G401 (cell line): ENCODE measurements at regions not wholly inside any gene's neighbourhood (a gene's known extent, or its start where the extent isn't known, plus 50 kb on each side); places are given as distances from the start of the nearest gene placed in this dataset.
"Not testable (repeated sequence)": the region's sequence is repeated elsewhere in the genome, so short reads cannot be mapped to it uniquely, and the experiment has no call there.

ENCODE experiments used
- DNase-seq: peaks from one replicate; pipeline ENCODE4 v3.0.0-alpha.2; 2015; ENCODE audit warnings: low spot score
- in situ Hi-C: cut with HindIII; loops from 2 replicates; pipeline ENCODE4 v1.10.0; 2016; ENCODE audit warnings: low sequenced_read_pairs, mixed read lengths

- in situ Hi-C loops: no loop called here
Observed at GRCh38 chr2:7094231-7094741, 177.1 kb downstream of the RNF144A start.

GRCh38 chr2:7096726-7097352, 179.6 kb downstream of the RNF144A start:
- DNase-seq: no peak
- in situ Hi-C loops: no loop called here

More at GRCh38 chr2:7094231-7094741, 177.1 kb downstream of the RNF144A start:
- DNase-seq: peak; percentile 26

DNA sequence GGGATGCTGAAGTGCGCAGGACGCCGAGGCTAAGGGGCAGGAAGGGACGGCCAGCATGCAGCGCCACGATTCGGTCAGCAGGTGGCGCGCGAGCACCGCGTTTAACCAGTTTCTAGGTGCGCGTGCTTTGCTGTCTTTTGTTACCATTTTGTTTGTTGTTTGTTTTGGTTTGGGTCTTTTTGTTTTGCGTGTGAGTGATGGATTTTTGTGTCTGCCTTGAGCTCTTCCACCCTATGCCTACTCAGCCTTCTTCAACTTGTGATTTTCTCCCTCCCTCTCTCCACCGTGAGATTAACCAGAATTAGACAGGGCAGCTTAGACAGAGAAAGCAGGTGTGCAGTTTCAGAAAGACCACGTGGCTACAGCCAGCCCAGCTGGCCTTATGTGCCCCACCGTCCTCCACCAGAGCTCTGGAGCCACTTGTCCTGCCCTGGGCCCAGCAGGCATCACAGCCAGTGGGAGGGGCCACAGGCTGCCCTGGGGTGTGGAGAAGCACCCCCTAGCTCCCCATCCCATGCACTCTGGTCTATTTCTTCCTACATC, 180.2 kb downstream of the RNF144A start:
- in situ Hi-C loops: no loop called here
- DNase-seq: peak; percentile 82

- in situ Hi-C loops: no loop called here
- DNase-seq: no peak
Observed at GRCh38 chr2:7098816-7099215, 181.6 kb downstream of the RNF144A start.

GRCh38 chr2:7099687-7100086, 182.5 kb downstream of the RNF144A start:
- DNase-seq, in situ Hi-C loops: not testable (repeated sequence)

GRCh38 chr2:7102826-7103225, 185.6 kb downstream of the RNF144A start:
- no peak for DNase-seq
- in situ Hi-C loops: no loop called here

GRCh38 chr2:7108792-7109532, 191.8 kb downstream of the RNF144A start:
- DNase-seq: no peak
- in situ Hi-C loops: no loop called here

DNA sequence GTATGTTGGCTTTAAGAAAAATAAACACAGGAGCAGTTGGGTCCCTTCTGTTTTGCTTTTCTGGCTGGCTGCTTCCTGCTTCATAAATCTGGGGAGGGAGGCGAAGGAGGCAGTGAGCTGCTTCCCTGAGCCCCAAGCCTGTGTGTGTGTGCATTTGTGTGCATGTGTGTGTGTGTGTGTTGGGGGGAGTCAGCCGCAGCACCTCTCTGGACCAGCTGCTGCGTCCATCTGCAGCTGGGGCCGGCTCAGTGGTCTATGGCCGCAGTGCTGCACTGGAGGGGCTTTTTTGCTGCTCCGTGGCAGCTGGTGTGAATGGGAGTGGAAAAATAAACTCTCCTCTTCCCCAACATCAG, 192.3 kb downstream of the RNF144A start:
- no peak for DNase-seq
- in situ Hi-C loops: no loop called here

DNA sequence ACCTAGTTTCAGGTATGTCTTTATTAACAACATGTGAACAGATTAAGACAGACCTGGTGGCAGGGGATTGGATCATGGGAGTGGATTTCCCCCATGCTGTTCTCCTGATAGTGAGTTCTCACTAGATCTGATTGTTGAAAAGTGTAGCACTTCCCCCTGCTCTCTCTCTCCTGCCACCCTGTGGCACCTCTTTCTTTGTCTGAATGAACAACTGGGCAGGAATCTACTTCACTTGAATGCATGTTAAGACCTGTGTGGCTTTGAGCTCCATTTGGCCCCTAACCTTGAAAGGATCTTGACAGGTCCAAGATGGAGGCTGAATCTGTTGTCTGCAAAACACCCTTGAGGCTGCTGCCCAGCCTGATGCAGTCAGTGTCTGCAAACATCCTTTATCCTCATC, 194.4 kb downstream of the RNF144A start:
- DNase-seq: no peak
- in situ Hi-C loops: no loop called here

- in situ Hi-C loops: no loop called here
Observed at GRCh38 chr2:7115364-7115763, 198.2 kb downstream of the RNF144A start.

DNA sequence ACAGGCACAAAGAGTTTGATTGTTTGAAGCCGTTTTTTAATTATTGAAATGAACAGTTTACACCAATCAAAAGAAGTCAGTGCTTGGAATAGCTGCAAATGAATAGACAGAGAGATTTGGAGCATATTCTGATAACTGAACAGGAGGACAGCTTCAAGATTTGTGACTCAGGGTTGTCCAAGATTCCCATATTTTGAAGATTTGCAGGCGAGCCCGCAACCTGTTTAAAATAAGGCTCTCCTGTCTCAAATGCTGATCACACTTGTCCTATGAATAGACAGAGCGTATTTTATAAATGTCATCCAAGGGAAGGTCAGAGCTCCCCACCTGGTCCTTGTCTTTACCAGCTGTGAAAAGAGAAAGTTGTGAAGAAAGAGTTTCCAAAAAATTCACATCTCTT, 198.7 kb downstream of the RNF144A start:
- in situ Hi-C loops: no loop called here
- DNase-seq: no peak

More at GRCh38 chr2:7115364-7115763, 198.2 kb downstream of the RNF144A start:
- DNase-seq: no peak

- in situ Hi-C loops: no loop called here
- peak; percentile 74 for DNase-seq
Observed at GRCh38 chr2:7116511-7116910, 199.3 kb downstream of the RNF144A start.

GRCh38 chr2:7117076-7117475, 199.9 kb downstream of the RNF144A start:
- peak; percentile 36 for DNase-seq
- in situ Hi-C loops: no loop called here

- DNase-seq: peak; percentile 54
Observed at GRCh38 chr2:7118606-7119131, 201.5 kb downstream of the RNF144A start.

DNA sequence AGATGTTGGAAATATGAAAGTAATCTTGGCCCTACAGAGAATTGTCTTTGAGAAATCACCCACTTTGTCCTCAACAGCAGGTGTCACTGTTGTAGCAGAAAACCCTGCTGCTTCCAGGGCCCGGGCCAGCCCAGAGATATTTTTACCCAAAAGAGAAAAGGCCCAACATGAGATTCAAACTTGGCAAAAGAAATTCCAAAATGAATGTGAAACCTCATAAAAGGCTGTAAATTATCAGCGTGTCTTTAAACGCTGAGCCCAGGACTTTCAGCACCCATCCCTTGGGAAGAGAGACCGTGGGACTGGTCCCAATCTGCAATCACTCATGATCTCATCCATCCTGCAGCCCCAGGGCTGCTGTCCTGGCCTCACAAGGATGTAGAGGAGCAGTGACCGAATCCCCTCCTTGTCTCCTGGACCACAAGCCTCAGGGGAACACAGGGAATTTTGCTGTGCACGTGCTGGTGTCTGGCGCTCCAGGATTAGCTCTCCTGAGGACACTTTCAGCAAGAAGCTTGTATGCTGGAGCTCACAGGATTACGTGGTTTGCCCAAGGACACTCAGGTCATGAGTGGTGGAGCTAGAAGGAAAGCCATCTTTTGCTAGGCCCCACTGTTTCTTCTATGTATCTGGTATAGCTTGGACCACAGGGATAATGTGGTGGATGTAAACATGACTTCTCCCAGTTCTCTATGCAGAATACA, 202.1 kb downstream of the RNF144A start:
- peak; percentile 75 for DNase-seq
- in situ Hi-C loops: no loop called here

More at GRCh38 chr2:7118606-7119131, 201.5 kb downstream of the RNF144A start:
- in situ Hi-C loops: no loop called here

GRCh38 chr2:7121851-7122250, 204.6 kb downstream of the RNF144A start:
- in situ Hi-C loops: no loop called here
- DNase-seq: no peak

DNA sequence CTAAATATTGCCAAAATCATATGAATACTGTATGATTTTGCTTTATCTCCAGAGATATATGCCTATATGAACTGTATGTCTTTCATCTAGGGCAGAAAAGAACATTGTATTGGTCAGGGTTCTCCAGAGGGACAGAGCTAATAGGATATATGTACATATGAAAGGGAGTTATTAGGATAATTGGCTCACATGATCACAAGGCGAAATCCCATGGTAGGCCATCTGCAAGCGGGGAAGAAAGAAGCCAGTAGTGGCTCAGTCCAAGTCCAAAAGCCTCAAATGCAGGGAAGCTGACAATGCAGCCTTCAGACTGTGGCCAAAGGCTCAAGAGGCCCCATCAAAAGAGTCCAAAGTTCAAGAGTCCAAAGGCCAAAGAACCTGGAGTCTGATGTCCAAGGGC, 209.9 kb downstream of the RNF144A start:
- no peak for DNase-seq
- in situ Hi-C loops: no loop called here

GRCh38 chr2:7127687-7128086, 210.5 kb downstream of the RNF144A start:
- in situ Hi-C loops: no loop called here
- no peak for DNase-seq

- DNase-seq: no peak
- in situ Hi-C loops: no loop called here
Observed at GRCh38 chr2:7131261-7131660, 214.0 kb downstream of the RNF144A start.

- no peak for DNase-seq
- in situ Hi-C loops: no loop called here
Observed at GRCh38 chr2:7132753-7133152, 215.5 kb downstream of the RNF144A start.
